NB4 (cell line): ENCODE measurements at regions not wholly inside any gene's neighbourhood (a gene's known extent, or its start where the extent isn't known, plus 50 kb on each side); places are given as distances from the start of the nearest gene placed in this dataset.

Experiments used
- DNase-seq: peaks from one replicate; pipeline ENCODE4 v3.0.0; 2010; ENCODE audit warnings: low read depth
- H3K4me3 ChIP-seq: one replicate; pipeline ENCODE4 v1.5.1; 2011; ENCODE audit warnings: mild to moderate bottlenecking, low read depth, low read length, moderate library complexity
- MAX ChIP-seq: IDR thresholded peaks from 2 replicates; pipeline ENCODE4 v1.6.1; 2011; ENCODE audit warnings: low read depth, low read length
- MYC ChIP-seq: IDR thresholded peaks from 2 replicates; pipeline ENCODE4 v1.6.1; 2011; ENCODE audit warnings: low read depth, low read length
- POLR2A ChIP-seq: IDR thresholded peaks from 2 replicates; pipeline ENCODE4 v1.6.1; 2011; ENCODE audit warnings: mild to moderate bottlenecking; ENCODE audit not compliant: insufficient read length; ENCODE audit errors: extremely low read depth
- TF ChIP-seq, protein P1 (sequence below): IDR thresholded peaks from one replicate; pipeline ENCODE4 v1.5.1; 2012; ENCODE audit warnings: low read depth, low read length

DNA sequence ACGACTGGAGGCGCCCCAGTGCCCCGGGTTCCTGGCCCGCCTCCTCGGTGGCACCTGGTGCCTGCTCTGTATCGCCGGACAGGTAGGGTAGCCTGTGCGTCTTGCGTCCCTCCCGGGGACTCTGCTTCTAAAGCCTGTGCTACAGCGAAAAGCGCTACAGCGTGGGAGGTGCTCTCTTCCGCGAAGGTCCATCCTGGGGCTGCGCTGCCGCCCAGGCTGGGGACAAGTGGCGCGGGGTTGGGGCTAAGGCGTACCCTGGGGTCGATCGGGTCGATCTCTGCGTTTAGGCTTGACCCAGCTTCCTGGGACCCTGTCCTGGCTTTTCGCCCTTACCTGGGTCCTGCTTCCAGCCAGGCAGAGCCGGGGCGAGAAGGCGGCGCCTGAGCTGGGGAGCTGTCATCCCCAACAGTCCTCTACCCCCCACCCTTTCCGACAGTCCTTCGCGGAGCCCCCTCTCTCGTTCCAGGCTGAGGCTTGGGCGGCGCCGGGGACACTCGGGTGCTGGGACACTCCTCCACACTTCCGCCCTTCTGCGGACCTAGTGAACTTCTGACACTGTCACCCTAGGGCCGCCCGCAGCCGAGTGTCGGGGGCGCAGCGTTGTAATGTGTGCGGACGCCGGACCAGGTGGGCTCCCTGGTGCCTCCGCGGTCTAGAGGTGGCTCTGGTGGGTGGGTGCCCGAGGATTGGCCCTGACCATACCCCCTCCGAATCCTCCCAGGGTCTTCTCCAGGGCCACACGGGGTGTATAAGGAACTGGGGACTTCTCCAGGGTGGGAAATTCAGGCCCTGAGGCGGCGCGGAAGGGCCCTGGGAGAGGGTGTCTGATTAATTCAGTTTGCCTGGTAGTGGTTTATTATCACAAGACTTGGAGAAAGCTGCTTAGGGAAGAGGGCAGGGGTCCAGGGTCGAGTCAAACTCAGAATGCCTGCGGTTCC is 328.2 kb downstream of the SH3GL2 start:
- DNase-seq: no peak
- H3K4me3 ChIP-seq: no peak overlapping the region
- TF ChIP-seq, protein P1, sequence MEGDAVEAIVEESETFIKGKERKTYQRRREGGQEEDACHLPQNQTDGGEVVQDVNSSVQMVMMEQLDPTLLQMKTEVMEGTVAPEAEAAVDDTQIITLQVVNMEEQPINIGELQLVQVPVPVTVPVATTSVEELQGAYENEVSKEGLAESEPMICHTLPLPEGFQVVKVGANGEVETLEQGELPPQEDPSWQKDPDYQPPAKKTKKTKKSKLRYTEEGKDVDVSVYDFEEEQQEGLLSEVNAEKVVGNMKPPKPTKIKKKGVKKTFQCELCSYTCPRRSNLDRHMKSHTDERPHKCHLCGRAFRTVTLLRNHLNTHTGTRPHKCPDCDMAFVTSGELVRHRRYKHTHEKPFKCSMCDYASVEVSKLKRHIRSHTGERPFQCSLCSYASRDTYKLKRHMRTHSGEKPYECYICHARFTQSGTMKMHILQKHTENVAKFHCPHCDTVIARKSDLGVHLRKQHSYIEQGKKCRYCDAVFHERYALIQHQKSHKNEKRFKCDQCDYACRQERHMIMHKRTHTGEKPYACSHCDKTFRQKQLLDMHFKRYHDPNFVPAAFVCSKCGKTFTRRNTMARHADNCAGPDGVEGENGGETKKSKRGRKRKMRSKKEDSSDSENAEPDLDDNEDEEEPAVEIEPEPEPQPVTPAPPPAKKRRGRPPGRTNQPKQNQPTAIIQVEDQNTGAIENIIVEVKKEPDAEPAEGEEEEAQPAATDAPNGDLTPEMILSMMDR: no peak
- TF ChIP-seq POLR2A (no peak), MAX (no peak)

- TF ChIP-seq, protein P1: no peak
- TF ChIP-seq POLR2A: no peak
- TF ChIP-seq MYC: no peak
- TF ChIP-seq MAX: no peak
- DNase-seq: no peak
- no peak overlapping the region for H3K4me3 ChIP-seq
Observed at GRCh38 chr9:17907779-17908508, 329.1 kb downstream of the SH3GL2 start.

- H3K4me3 ChIP-seq: no peak overlapping the region
- TF ChIP-seq MAX: no peak
- no peak for TF ChIP-seq POLR2A
- no peak for TF ChIP-seq MYC
- TF ChIP-seq, protein P1: no peak
- no peak for DNase-seq
Observed at GRCh38 chr9:17926246-17926645, 347.4 kb downstream of the SH3GL2 start.

GRCh38 chr9:17927616-17928015 is 348.8 kb downstream of the SH3GL2 start:
- H3K4me3 ChIP-seq: no peak overlapping the region

GRCh38 chr9:17928228-17928627 is 349.4 kb downstream of the SH3GL2 start:
- no peak for DNase-seq
- TF ChIP-seq POLR2A (no peak), MAX (no peak), MYC (no peak)
- TF ChIP-seq, protein P1: no peak
- H3K4me3 ChIP-seq: no peak overlapping the region

More at GRCh38 chr9:17927616-17928015, 348.8 kb downstream of the SH3GL2 start:
- DNase-seq: no peak
- TF ChIP-seq, protein P1: no peak
- no peak for TF ChIP-seq MYC
- TF ChIP-seq MAX: no peak
- no peak for TF ChIP-seq POLR2A
